ENCODE measurements at regions not wholly inside any gene's neighbourhood (a gene's known extent, or its start where the extent isn't known, plus 50 kb on each side); places are given as distances from the start of the nearest gene placed in this dataset.

DNA sequence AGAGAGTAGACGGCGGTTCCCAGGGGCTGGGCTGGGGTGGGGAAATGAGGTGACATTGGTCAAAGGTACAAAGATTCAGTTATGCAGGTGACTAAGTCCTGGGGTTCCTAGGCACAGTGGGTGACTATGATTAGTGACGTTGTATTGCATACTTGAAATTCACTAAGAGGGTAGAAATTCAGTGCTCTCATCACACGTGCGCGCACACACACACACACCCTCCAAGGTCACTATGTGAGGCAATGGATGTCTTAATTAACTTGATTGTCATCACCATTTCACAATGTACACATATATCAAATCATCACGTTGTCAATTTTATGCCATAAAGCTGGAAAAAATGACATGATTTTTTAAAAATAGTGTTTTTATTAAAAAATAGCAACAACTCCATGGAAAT is 92.9 kb upstream of the ALKAL2 start:
- H3K9me3 ChIP-seq (replicated peaks in 1 of 3), result no peaks in the 10 kb centered on the region
- intact Hi-C loops (cut with DNase I), result no loop called here
- no peak overlapping the region for H3K4me3 ChIP-seq
- no peak for DNase-seq
- H3K36me3 ChIP-seq (replicated peaks in 1 of 2), result no peaks in the 10 kb centered on the region
- no peak overlapping the region for H3K27ac ChIP-seq
- H3K27me3 ChIP-seq, result no peaks in the 10 kb centered on the region
- TF ChIP-seq, protein P1, sequence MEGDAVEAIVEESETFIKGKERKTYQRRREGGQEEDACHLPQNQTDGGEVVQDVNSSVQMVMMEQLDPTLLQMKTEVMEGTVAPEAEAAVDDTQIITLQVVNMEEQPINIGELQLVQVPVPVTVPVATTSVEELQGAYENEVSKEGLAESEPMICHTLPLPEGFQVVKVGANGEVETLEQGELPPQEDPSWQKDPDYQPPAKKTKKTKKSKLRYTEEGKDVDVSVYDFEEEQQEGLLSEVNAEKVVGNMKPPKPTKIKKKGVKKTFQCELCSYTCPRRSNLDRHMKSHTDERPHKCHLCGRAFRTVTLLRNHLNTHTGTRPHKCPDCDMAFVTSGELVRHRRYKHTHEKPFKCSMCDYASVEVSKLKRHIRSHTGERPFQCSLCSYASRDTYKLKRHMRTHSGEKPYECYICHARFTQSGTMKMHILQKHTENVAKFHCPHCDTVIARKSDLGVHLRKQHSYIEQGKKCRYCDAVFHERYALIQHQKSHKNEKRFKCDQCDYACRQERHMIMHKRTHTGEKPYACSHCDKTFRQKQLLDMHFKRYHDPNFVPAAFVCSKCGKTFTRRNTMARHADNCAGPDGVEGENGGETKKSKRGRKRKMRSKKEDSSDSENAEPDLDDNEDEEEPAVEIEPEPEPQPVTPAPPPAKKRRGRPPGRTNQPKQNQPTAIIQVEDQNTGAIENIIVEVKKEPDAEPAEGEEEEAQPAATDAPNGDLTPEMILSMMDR (IDR thresholded peaks at IDR 0.05), result no peak
- no peak for TF ChIP-seq POLR2A (IDR thresholded peaks at IDR 0.05)
- no peaks in the 10 kb centered on the region for H3K4me1 ChIP-seq (replicated peaks in 1 of 2)
- WGBS, 4 donors, result 78 to 84% (median 82%) methylated on average over 7 of the region's 7 CpGs

DNA sequence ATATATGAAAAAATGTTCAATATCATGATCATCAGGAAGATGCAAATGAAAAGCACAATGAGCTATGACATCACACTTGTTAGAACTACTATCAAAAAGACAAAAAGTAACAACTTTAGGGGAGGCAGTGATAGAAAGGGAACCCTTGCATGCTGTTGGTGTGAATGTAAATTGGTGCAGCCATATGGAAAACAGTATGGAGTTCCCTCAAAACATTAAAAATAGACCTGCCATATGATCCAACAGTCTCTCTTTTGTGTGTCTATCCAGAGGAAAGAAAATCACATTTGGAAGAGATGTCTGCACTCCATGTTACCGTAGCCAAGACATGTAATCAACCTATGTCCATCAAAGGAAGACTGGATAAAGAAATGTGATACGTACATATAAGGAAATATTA is 92.3 kb upstream of the ALKAL2 start:
- Histone ChIP-seq H3K36me3 (replicated peaks in 1 of 2) (no peaks in the 10 kb centered on the region), H3K4me3 (no peak overlapping the region), H3K9me3 (replicated peaks in 1 of 3) (no peaks in the 10 kb centered on the region), H3K27me3 (no peaks in the 10 kb centered on the region), H3K4me1 (replicated peaks in 1 of 2) (no peaks in the 10 kb centered on the region), H3K27ac (no peak overlapping the region)
- intact Hi-C loops (cut with DNase I), result no loop called here
- TF ChIP-seq, protein P1 (IDR thresholded peaks at IDR 0.05), result no peak
- TF ChIP-seq POLR2A (IDR thresholded peaks at IDR 0.05), result no peak
- DNase-seq, result no peak
- 79 to 89% (median 86%) methylated on average over 2 of the region's 2 CpGs for WGBS, 4 donors

DNA sequence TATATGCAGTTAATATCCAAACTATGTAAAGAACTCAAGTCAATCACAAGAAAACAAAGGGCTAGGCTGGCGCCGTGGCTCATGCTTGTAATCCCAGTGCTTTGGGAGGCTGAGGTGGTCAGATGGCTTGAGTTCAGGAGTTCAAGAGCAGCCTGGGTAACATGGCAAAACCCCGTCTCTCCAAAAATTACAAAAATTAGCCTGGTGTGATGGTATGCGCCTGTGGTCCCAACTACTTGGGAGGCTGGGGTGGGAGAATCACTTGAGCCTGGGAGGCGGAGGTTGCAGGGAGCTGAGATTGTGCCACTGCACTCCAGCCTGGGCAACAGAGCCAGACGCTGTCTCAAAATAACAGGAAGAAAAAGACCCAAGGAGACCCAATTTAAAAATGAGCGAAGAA is 91.9 kb upstream of the ALKAL2 start:
- WGBS, 4 donors, result 85 to 95% (median 92%) methylated on average over 7 of the region's 7 CpGs
- Histone ChIP-seq H3K27ac (no peak overlapping the region), H3K4me1 (replicated peaks in 1 of 2) (no peaks in the 10 kb centered on the region), H3K36me3 (replicated peaks in 1 of 2) (no peaks in the 10 kb centered on the region), H3K27me3 (no peaks in the 10 kb centered on the region), H3K9me3 (replicated peaks in 1 of 3) (no peaks in the 10 kb centered on the region), H3K4me3 (no peak overlapping the region)
- no peak for TF ChIP-seq POLR2A (IDR thresholded peaks at IDR 0.05)
- TF ChIP-seq, protein P1 (IDR thresholded peaks at IDR 0.05), result no peak
- intact Hi-C loops (cut with DNase I), result no loop called here
- DNase-seq, result no peak

DNA sequence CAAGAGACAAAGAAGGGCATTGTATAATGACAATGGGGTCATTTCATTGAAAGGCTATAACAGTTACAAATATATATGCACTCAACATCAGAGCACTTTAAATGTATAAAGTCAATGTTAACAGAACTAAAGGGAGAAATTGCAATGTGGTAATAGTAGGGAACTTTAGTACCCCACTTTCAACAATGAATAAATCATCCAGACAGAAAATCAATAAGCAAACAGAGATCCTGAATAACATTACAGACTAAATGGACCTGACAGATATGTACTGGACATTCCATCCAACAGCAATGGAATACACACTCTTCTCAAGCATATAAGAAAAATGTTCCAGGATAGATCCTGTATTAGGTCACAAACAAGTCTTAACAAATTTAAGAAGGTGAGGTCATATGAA is 90.5 kb upstream of the ALKAL2 start:
- H3K9me3 ChIP-seq (replicated peaks in 1 of 3), result no peaks in the 10 kb centered on the region
- no peak overlapping the region for H3K27ac ChIP-seq
- H3K27me3 ChIP-seq, result no peaks in the 10 kb centered on the region
- no peak for TF ChIP-seq POLR2A (IDR thresholded peaks at IDR 0.05)
- TF ChIP-seq, protein P1 (IDR thresholded peaks at IDR 0.05), result no peak
- no peak overlapping the region for H3K4me3 ChIP-seq
- H3K4me1 ChIP-seq (replicated peaks in 1 of 2), result no peaks in the 10 kb centered on the region
- intact Hi-C loops (cut with DNase I), result no loop called here
- no peaks in the 10 kb centered on the region for H3K36me3 ChIP-seq (replicated peaks in 1 of 2)
- DNase-seq, result no peak
